Activated gamma-delta T cell treated with anti-CD3 and anti-CD28 coated beads, Interleukin-2, amount 50 U/mL, for 16 hours (primary cell): ENCODE measurements at regions not wholly inside any gene's neighbourhood (a gene's known extent, or its start where the extent isn't known, plus 50 kb on each side); places are given as distances from the start of the nearest gene placed in this dataset.

Experiments
- DNase-seq: peaks from one replicate; pipeline ENCODE4 v3.0.0-alpha.2; 2020; ENCODE audit warnings: low read depth

DNA sequence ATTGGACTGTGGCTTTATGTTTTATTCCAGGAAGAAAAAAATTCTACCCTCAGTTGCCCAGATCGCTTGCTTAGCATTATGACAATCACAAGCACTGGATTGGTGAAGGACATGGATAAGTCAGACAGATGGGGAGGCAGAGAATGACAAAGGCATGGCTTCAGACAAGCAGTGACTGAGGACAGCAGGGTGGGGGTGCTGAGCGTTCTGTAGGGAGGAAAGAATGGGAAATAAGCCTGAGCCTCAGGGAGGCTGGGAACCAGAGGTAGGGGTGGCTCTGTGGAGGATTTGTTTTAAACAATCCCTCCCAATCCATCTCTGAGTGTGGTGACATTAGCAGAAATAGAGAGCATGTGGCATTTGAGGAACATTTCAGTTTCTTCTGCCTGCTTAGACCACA lies 896.9 kb downstream of the CCSER2 start:
- DNase-seq, result no peak

DNA sequence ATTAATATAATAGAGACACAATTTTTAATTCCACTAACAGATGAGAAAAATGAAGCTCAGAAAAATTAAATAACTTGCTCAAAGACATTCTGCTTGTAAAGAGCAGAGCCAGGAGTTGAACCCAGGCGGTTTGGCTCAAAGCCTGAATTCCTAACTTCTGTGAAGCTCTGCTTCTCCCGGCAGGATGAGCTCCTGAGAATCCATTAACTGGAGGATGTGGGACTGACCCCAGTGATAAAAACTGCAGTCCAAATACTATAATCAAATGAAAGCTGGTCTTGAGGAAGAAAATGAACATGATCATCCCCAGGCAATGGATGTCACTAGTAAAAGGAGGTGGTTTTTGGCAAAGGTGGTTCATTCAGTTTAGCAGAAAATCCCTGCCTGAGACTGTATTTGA lies 898.2 kb downstream of the CCSER2 start:
- no peak for DNase-seq

DNA sequence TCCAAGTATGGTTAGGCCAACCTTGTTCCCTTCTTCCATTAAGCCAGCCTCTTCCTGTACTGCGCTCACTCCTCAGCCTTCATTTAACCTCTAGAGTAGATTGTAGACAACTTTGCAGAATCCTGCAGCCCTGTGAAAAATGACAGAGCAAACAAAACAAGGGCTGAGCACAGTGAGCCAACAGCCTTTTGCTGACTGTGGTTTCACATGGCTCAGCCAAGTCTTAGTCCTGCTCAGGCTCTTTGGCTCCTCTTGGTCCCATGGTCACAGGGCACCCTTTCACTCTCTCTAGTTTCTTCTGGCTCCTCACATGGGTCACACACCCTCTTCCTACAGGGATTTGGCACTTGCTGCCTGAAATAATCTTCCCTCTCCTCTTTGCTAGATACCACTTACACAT lies 900.3 kb downstream of the CCSER2 start:
- no peak for DNase-seq

DNA sequence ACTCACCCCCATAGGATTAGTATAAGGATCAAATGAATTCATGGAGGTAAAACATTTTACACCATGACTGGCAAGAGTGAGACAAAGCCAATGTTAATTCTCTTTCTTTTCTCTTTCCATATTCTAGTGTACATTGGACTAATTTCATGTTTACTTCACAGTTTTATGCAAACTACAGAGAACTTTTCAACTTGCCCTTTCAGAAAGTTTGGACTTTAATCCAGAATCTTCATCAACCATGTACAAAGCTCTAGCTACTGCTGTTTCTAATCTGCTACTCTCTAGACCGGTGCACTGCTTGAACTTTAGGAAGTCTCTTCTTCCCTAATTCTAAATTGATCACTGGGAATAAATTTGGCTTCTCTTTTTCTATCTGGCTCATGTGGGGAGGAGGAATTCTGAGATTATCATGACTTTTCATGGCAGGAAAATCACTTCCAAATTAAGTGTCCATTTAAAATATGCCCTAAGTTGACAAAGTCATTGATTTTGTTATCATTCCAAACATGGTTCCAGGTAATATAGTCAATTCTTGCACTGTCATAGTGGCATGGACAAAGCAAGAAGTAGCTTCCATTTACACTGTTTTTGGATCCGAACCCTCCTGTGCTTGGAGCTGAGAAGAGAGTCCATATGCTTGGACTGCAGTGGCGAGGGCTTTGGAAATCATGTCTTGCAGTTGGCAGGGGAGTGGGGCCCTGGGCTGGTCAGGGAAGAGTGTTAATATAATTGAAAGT lies 903.3 kb downstream of the CCSER2 start:
- DNase-seq, result no peak

DNA sequence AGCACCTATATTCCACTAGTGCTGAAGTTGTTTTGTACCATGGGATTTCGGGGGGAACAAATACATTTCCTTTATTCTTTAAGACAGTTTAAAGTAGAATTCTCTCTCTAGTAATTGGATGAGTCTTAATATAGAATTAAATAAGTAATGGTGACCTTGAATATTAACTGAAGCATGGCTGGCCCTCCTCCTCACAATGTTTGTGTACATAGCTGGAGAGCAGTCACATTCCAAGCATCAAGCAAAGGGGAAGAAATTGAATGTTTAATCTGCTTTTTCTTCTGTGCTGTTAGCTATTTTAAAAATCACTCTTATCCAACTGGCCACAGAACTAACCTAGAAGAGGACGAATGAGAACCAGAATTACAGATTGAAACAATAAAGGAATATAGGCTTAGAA lies 906.9 kb downstream of the CCSER2 start:
- no peak for DNase-seq

DNA sequence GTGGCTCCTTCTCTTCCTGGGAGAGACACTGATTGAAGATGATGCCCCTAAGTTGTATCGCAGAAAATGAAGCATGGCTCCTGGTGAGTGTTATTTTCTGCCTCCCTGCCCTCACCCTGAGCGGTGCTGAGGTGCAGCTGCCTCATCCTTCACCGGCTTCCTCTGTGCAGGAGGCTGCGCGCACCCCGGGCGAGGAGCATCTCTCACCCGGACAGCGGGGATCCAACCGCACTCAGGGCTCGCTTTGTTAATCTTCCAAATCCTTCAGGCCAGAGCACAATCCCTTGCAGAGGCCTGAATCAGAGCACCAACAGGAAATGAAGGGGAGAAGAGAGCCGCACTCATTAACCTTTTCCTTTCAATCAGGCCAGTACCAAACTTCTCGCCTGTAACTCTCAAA lies 910.3 kb downstream of the CCSER2 start:
- no peak for DNase-seq

DNA sequence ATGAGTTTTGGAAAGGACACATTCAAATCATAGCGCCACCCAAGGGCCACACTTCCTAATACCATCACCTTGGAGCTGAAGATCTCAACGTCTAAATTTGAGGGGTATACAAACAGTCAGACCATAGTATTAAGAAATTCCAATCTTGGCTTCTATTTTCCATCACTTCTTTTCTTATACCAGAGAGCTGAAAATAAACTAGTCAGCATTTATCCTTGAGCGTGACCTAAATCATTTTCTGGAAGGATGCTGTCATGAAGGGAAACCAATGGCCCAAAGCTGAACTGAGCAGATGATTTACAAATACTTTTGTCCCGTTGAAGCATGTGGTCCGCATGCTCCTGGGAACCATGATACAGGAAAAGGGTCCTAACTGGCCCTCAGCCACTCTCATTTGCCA lies 921.9 kb downstream of the CCSER2 start:
- DNase-seq, result no peak

DNA sequence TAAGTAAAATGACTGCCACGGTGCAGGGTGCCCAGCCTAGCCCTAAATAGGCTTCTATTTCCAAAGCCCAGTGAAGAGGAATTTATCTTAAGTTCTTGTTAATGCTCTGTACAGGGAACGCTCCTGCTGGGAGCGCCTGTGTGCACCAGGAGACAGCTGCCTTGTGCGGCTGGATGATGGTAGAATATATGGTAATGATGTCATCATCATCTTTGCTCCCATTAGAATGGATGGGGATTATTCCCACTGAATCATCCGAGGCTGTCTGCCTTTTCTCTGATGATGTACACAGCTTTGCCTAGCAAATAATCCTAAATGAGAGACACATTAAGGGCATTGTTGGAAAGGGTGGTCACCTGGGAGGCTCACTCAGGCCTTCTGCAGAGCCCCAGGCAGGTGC lies 928.1 kb downstream of the CCSER2 start:
- no peak for DNase-seq

DNA sequence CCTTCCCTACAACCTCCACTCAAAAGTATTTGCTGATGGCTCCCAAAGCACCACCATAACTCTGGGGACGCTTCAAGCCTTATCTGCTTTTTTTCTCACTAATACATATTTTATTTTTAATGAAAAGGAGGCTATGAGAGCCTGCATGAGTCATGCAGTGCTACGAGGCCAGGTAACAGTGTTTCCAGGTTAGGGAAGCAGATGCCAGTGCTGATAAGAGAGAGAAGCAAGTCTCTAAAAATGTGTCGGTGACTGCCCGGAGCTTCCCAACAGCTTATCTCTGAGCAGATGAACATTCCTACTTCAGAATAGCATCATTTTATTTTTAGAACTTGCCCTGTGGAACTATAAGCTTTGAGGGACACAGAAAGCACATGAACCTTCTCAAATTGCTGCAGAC lies 931.5 kb downstream of the CCSER2 start:
- no peak for DNase-seq

DNA sequence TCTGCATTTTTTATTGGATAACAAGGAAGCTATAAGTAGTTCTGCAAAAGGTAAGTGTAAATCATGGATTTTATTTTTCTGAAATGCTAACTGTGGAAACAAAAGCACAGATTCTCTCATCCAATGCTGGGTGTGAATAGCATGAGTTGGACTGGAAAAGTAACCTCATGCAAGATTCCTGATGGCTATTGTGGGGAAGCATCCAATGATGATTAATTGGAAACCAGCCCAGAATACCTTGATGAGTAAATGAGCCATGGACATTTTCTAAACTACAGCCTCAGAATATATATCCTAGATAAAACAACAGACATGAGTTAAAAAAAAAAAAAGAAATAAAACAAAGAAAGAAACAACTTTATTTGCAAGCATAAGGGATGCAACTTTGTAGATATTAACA lies 934.6 kb downstream of the CCSER2 start:
- no peak for DNase-seq

DNA sequence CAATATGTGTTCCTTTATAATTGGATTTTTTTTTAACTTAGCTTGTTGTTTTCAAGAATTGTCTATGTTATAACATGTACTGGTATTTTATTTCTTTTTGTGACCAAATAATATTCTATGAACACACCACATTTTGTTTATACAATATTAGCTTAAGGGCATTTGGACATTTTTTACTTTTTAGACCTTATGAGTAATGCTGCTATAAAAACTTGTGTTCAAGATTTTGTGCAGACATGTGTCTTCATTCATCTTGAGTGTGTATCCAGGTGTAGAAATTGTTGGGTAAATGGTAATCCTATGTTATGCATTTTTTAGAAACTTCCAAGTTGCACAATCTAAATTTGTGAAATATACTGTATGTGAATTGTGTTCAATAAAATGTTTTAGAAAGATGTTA lies 936.7 kb downstream of the CCSER2 start:
- no peak for DNase-seq

DNA sequence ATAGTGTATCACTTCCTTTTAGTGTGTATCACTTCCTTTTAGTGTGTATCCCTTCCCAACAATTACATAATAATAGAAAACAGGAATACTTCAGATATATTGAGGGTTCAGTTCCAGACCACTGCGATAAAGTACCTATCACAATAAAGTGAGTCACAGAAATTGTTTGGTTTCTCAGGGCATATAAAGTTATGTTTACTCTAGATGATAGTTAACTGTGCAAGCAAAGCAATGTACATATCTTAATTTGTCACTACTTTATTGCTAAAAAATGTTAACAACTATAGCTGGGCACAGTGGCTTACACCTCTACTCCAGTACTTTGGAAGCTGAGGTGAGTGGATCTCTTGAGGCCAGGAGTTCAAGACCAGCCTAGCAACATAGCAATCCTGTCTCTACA lies 938.4 kb downstream of the CCSER2 start:
- no peak for DNase-seq

DNA sequence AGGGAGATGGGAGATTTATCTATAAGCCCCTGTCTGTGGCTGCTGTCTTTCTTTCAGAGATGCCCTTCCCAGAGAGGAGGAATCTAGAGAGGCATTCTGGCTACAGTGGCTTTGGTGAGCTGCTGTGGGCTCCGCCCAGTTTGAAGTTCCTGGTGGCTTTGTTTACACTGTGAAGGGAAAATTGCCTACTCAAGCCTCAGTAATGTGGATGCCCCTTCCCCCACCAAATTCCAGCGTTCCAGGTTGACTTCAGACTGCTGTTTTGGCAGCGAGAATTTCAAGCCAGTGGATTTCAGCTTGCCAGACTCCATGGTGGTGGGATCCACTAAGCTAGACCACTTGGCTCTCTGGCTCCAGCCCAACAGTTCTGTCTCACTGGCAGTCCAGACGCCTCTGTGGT lies 951.6 kb downstream of the CCSER2 start:
- no peak for DNase-seq

DNA sequence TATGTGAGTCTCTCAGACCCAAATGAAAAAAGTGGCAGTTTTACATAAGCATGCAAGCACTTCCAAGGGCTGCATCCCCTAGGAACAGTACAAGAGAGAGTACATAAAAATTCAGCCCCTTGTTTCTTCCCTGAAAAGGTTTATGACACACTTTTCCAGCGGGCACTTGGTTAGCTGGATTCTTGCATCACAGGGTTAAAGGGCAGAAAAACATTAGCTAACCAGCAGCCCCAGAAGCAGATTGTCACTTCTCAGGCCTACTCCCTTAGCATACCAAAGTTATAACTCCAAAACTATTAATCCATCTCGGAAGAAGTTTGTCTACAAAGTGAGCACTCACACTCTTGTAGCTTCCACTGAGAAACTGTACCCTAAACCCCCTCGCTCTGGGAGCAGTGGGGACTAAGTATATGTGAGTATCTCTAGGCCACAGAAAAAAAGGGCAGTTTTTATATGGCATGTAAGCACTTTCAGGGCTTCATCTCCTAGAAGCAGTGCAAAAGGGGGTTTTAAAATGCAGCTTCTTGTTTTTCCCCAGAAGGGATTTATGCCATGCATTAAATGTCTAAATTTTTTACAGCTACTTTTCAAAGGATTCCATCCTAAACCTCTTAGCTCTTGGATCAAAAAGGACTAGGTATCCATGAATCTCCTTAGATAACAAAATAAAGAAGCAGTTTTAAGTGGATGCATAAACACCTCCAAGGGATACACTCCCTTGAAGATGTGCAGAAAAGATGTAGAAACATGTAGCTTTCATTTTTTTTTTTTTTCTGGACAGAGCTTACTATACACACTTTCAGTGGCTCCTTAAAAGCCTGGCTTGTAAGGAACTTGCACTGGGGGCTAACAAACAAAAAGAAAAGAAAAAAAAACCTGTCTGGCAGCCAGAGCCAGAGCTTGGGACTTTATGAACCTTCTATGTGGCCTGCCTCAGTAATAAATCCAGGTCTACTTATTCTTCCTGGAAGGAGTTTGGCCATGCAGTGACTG lies 956.7 kb downstream of the CCSER2 start:
- no peak for DNase-seq

DNA sequence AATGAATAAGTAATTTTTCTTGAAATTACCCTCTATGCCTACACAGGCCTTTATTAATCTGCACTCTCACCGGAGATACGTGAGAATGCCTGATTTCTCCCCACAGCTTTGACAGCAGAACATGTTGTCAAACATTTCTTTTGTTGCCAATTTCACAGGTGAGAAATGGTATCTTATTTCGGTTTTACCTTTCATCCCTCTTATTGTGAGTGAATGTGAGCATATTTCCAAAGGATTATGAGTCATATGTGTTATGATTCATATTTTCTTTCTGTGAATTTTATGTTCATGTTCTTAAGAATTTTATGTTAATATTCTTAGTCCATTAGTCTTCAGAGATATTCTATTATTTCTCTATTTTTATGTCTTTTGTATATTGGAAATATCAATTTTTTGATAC lies 965.1 kb downstream of the CCSER2 start:
- DNase-seq, result no peak

DNA sequence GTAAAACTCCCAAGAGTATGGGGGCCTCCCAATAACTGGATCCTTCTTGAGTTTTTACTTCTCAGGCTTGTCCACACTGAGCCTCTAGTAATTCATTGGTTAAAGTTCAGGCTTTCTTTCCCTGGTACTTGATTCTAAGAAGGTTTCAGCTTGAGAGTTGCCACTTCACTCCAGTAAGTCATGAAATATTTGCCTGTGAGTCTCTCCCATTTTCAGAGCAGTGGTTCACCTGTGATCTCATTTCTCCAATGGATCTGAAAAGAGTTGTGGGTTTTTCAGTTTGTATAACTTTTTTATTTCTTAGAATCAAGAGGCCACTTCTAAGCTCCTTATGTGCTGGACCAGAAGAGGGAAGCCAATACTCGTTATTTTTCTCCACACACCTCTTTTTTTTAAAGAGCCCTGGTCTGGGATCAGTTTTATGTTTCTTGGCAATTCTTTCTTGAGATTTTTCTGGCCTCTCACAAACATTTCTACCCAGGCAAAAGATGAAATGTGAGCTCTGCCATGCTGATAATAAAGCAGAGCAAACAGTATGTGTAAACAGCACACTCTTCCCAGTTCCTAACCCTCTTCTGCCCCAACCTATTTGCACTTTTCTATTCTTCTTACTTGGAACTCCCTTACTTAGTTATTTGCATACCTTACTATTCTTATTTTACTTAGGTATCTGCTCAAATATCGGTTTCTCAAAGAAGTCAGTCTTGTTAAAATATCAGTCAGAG lies 983.4 kb downstream of the CCSER2 start:
- no peak for DNase-seq

DNA sequence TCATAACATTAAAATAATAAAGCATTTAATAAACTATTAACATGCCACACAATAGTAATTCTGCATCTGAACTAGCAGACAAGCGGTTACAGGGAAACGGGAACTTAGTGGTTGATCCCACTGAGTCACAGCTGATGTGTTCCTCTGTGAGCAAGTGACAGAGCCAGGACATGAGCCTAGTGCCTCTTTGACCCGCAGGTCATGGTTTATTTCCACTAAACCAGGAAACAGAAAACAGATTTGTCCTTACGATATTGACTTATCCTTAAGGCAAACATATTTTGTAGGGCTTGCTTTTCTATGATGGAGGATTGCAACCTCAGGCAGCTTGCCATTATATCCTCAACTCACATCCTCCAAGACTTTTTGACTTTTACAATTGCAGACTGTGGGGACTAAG lies 987.3 kb downstream of the CCSER2 start:
- no peak for DNase-seq

DNA sequence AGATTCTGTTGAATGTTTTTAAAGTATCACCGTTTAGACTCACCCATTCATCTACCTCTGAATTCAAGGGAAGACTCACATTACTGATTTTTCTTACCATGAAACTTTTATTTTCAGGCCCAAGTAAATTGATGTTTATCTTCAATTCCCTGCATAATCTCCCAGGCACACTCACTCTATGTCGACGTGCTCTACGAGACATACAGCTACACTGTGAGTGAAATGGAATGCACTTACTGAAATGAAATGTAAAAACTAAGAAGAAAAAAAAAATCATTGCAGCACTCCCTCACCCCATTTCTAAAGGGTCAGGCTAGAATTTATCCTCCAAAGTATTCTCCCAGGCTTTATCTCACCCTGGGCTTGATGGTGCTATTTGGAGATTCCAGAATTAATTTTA lies 987.9 kb downstream of the CCSER2 start:
- DNase-seq, result no peak

DNA sequence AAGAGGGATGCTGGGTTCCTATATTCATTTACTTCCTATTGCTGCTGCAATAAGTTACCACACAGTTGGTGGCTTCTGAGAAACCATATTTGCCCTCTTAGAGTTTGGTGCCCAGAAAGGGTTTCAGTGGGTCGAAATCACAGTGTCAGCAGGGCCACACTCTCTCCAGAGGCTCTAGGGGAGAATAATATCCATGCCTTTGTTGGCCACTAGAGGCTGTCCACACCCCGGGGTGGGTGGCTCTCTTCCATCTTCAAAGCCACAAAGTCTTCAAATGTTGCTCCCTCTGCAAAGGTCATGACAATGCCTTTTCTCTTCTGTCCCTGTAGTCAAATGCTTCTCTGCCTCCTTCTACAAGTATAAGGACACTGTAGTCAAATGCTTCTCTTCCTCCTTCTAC lies 989.4 kb downstream of the CCSER2 start:
- DNase-seq, result no peak

DNA sequence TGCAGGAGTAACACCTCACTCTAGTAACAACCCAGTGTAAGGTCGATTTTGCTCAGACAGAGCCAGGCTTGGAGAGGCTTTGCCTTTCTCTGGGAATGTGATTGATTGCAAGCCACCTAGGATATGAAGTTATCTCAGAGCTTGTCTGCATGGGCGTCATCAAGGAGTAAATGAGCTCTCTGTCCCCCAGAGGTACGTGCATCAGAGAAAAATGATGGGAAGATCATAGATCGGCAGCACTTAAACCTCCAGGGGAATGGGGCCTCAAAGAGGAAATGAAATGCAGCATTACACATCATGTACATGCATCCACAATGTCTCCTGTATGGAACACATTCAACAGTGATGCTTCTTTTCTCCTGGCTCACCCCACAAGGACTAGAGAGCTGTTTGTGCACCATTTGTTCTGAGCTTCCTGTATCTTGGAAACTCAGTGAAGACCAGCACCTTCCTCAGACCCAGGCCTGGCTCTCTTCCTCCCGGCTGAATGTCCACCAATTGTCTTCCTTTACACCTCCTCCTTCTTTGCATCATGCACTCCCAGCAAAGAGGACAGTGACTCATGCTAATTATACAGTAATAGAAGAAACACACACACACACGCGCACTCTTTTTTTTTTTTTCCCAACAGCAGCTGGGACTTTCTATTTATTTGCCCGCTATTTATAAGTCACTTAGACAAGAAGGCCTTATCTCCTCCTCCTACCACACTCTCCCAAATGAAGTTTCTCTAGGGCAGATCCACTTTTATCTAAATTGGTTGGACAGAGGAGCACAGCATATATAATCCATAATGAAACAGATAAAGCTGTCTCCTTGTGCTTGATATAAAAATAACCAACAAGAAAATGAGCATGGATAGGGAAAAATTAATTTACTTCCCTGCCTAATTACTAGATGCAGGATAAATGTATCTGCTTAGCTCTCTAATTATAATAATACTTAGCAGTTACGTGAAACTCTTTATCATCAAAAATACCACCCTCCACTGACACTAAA lies 990.7 kb downstream of the CCSER2 start:
- no peak for DNase-seq

DNA sequence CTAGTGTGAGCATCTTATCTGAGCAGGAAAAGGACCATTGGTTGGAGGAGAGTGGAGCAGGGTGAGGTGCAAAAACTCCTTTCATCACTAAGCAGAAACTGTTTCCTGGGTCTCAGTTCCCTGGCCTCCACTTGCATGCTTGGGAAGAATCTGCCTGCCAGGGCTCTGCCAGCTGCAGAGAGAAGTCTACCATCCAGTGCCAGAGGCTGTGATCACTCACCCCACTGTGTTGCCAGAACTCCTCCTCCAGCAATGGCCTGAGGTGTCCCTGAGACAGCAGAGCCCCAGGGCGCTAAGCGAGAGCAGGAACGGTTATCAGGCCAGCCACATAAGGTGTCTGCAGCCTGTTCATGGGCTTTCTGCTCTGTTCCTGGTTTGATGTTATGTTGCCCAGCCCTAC lies 991.4 kb downstream of the CCSER2 start:
- no peak for DNase-seq

DNA sequence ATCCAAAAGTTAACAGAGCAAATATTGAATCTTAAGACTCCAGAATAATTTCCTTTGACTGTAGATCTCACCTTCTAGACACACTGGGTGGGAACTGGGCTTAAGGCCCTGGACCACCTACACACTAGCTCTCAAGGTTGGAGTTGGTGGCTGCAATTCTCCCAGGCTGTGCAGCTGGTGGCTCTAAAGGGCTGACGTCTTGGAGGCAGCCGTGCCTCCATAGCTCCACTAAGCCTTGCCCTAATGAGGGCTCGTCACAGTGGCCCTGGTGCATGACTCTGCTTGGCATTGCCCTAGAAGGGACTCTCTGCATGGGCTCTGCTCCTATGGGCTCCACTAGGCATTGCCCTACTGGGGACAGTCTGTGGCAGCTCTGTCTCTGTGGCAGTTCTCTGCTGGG lies 1005.2 kb downstream of the CCSER2 start:
- DNase-seq, result no peak
